ENCODE measurements at regions not wholly inside any gene's neighbourhood (a gene's known extent, or its start where the extent isn't known, plus 50 kb on each side); places are given as distances from the start of the nearest gene placed in this dataset.

- in situ Hi-C loops (cut with HindIII; ENCODE audit: low sequenced_read_pairs), result no loop called here
Observed at GRCh38 chr3:177979703-177980102, 556.5 kb upstream of the KCNMB2 start.

GRCh38 chr3:177981576-177981975 is 554.7 kb upstream of the KCNMB2 start:
- in situ Hi-C loops (cut with HindIII; ENCODE audit: low sequenced_read_pairs), result no loop called here

GRCh38 chr3:177982034-177982433 is 554.2 kb upstream of the KCNMB2 start:
- in situ Hi-C loops (cut with HindIII; ENCODE audit: low sequenced_read_pairs), result no loop called here

GRCh38 chr3:177983320-177983719 is 552.9 kb upstream of the KCNMB2 start:
- in situ Hi-C loops (cut with HindIII; ENCODE audit: low sequenced_read_pairs), result no loop called here

- in situ Hi-C loops (cut with HindIII; ENCODE audit: low sequenced_read_pairs), result no loop called here
Observed at GRCh38 chr3:177992993-177993970, 543.0 kb upstream of the KCNMB2 start.

- in situ Hi-C loops (cut with HindIII; ENCODE audit: low sequenced_read_pairs), result no loop called here
Observed at GRCh38 chr3:177994976-177995375, 541.3 kb upstream of the KCNMB2 start.

GRCh38 chr3:177995381-177996085 is 540.7 kb upstream of the KCNMB2 start:
- in situ Hi-C loops (cut with HindIII; ENCODE audit: low sequenced_read_pairs), result no loop called here

GRCh38 chr3:178001670-178002101 is 534.5 kb upstream of the KCNMB2 start:
- in situ Hi-C loops (cut with HindIII; ENCODE audit: low sequenced_read_pairs), result no loop called here

- in situ Hi-C loops (cut with HindIII; ENCODE audit: low sequenced_read_pairs), result no loop called here
Observed at GRCh38 chr3:178002113-178002512, 534.1 kb upstream of the KCNMB2 start.

- in situ Hi-C loops (cut with HindIII; ENCODE audit: low sequenced_read_pairs), result no loop called here
Observed at GRCh38 chr3:178003756-178004155, 532.5 kb upstream of the KCNMB2 start.

GRCh38 chr3:178005961-178006360 is 530.3 kb upstream of the KCNMB2 start:
- in situ Hi-C loops (cut with HindIII; ENCODE audit: low sequenced_read_pairs), result no loop called here

- in situ Hi-C loops (cut with HindIII; ENCODE audit: low sequenced_read_pairs), result no loop called here
Observed at GRCh38 chr3:178010306-178010705, 525.9 kb upstream of the KCNMB2 start.

- in situ Hi-C loops (cut with HindIII; ENCODE audit: low sequenced_read_pairs), result no loop called here
Observed at GRCh38 chr3:178019645-178020044, 516.6 kb upstream of the KCNMB2 start.

- in situ Hi-C loops (cut with HindIII; ENCODE audit: low sequenced_read_pairs), result no loop called here
Observed at GRCh38 chr3:178022599-178022998, 513.6 kb upstream of the KCNMB2 start.

- in situ Hi-C loops (cut with HindIII; ENCODE audit: low sequenced_read_pairs), result no loop called here
Observed at GRCh38 chr3:178028933-178029332, 507.3 kb upstream of the KCNMB2 start.

GRCh38 chr3:178036451-178037144 is 499.6 kb upstream of the KCNMB2 start:
- in situ Hi-C loops (cut with HindIII; ENCODE audit: low sequenced_read_pairs), result no loop called here

GRCh38 chr3:178041931-178042330 is 494.3 kb upstream of the KCNMB2 start:
- in situ Hi-C loops (cut with HindIII; ENCODE audit: low sequenced_read_pairs), result no loop called here

GRCh38 chr3:178042376-178042775 is 493.9 kb upstream of the KCNMB2 start:
- in situ Hi-C loops (cut with HindIII; ENCODE audit: low sequenced_read_pairs), result no loop called here

GRCh38 chr3:178043084-178043483 is 493.2 kb upstream of the KCNMB2 start:
- in situ Hi-C loops (cut with HindIII; ENCODE audit: low sequenced_read_pairs), result no loop called here

GRCh38 chr3:178044320-178044719 is 491.9 kb upstream of the KCNMB2 start:
- in situ Hi-C loops (cut with HindIII; ENCODE audit: low sequenced_read_pairs), result no loop called here

- in situ Hi-C loops (cut with HindIII; ENCODE audit: low sequenced_read_pairs), result no loop called here
Observed at GRCh38 chr3:178047496-178047895, 488.7 kb upstream of the KCNMB2 start.

Measured in DLD1 (cell line).